GM12874 (cell line): ENCODE measurements at regions not wholly inside any gene's neighbourhood (a gene's known extent, or its start where the extent isn't known, plus 50 kb on each side); places are given as distances from the start of the nearest gene placed in this dataset.

ENCODE experiments used
- CTCF ChIP-seq: IDR thresholded peaks from 2 replicates; pipeline ENCODE4 v1.5.1; 2011; ENCODE audit warnings: low read depth, mild to moderate bottlenecking, control low read depth, low read length, moderate library complexity; ENCODE audit not compliant: insufficient read depth

DNA sequence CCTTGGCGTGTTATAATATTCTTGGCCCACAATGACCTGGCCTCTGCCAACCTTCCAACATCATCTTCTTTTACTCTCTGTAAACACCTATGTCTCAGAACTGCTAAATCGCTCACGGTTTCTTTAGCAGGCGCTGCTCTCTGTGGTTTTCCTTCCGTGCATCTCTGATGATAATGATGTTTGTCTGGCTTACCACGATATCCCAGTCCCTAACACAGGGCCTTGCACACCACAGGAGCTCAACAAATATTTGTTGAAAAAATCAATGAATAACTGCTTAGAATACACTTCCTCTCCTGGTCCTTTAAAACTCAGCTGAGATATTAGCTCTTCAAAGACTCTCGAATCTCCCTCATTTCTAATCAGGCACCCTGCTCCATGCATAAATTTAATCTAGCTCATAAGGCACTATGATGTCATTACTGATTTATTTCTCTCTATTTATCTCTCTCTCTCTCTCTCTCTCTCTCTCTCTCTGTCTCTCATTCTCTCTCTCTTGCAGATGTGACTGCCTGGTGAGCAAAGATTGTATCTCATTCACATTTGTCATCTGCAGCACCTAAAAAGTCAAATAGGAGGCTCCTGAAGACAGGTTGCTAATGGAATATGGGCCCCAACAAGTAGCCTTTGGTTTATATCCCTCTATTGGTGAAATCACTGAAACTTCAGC, 206.4 kb downstream of the NHLRC3 start:
- no peak for TF ChIP-seq CTCF

- TF ChIP-seq CTCF: no peak
Measured at GRCh38 chr13:39245688-39246087, 207.4 kb downstream of the NHLRC3 start.

DNA sequence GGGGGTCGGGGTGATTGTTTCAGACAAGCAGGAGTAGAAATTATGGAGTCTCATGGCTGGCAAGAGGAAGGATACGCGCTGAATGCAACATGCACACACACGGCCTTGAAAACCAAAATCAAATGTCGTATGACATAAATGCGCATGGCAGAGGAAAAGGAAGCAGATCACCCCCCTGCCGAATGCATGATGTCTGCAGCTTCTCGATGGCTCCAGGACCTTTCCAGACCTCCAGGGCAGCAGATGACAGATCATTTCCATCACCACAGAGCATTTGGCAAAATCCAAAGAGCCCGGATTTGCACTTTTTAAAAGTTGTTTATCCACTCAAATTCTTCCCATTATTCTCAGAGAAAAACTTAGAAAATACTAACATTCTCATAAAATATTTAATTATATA, 211.7 kb downstream of the NHLRC3 start:
- TF ChIP-seq CTCF: no peak

- no peak for TF ChIP-seq CTCF
Measured at GRCh38 chr13:39250440-39250839, 212.2 kb downstream of the NHLRC3 start.

GRCh38 chr13:39251340-39251739, 213.1 kb downstream of the NHLRC3 start:
- TF ChIP-seq CTCF: no peak

DNA sequence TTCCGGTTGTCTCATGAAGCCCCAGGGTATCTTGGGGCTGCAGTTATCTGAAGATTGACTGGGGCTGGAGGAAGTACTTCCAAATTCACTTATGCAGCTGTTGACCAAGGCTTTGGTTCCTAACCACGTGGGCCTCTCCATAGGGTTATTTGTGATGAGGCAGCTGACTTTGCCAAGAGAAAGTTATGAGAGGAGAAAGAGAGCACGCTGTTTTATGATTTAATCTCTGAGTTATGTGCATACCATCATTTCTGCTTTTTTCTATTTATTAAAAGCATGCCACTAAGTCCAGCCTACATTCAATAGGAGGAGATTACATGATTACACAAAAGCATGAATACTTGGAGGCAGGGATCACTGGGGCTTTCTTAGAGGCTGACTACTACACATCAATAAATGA, 215.5 kb downstream of the NHLRC3 start:
- no peak for TF ChIP-seq CTCF

- TF ChIP-seq CTCF: no peak
Measured at GRCh38 chr13:39254601-39255000, 216.3 kb downstream of the NHLRC3 start.
